HUES6 (cell line): ENCODE measurements at regions not wholly inside any gene's neighbourhood (a gene's known extent, or its start where the extent isn't known, plus 50 kb on each side); places are given as distances from the start of the nearest gene placed in this dataset.
"Not testable (repeated sequence)": the region's sequence is repeated elsewhere in the genome, so short reads cannot be mapped to it uniquely, and the experiment has no call there.

ENCODE experiments used
- H3K27ac ChIP-seq: 2 replicates; pipeline ENCODE4 v1.7.0; 2013; ENCODE audit warnings: low read depth, mild to moderate bottlenecking, low read length, inconsistent platforms
- H3K27me3 ChIP-seq: 2 replicates; pipeline ENCODE4 v1.6.1; 2013; ENCODE audit warnings: low read length; ENCODE audit not compliant: control insufficient read depth, insufficient read depth
- H3K36me3 ChIP-seq: 2 replicates; pipeline ENCODE4 v1.6.1; 2013; ENCODE audit warnings: low read length; ENCODE audit not compliant: control insufficient read depth, insufficient read depth
- H3K4me1 ChIP-seq: 2 replicates; pipeline ENCODE4 v1.6.1; 2013; ENCODE audit warnings: low read length; ENCODE audit not compliant: control insufficient read depth, insufficient read depth
- H3K4me3 ChIP-seq: 2 replicates; pipeline ENCODE4 v1.5.1; 2013; ENCODE audit warnings: low read depth, low read length
- H3K9ac ChIP-seq: one replicate; pipeline ENCODE4 v1.6.1; 2013; ENCODE audit warnings: mild to moderate bottlenecking, low read length
- H3K9me3 ChIP-seq: 2 replicates; pipeline ENCODE4 v1.6.1; 2013; ENCODE audit warnings: low read depth, low read length; ENCODE audit not compliant: control insufficient read depth, insufficient read depth

- Histone ChIP-seq H3K27ac (no peak overlapping the region), H3K36me3 (no peaks in the 10 kb centered on the region), H3K4me3 (no peak overlapping the region), H3K4me1 (no peaks in the 10 kb centered on the region), H3K9me3 (peaks cover 6% of the 10 kb centered on the region; the same call in 1 of the 2 replicates), H3K9ac (no peak overlapping the region), H3K27me3 (no peaks in the 10 kb centered on the region)
Measured at GRCh38 chr7:68218461-68218860, 1221.8 kb downstream of the TYW1 start.

DNA sequence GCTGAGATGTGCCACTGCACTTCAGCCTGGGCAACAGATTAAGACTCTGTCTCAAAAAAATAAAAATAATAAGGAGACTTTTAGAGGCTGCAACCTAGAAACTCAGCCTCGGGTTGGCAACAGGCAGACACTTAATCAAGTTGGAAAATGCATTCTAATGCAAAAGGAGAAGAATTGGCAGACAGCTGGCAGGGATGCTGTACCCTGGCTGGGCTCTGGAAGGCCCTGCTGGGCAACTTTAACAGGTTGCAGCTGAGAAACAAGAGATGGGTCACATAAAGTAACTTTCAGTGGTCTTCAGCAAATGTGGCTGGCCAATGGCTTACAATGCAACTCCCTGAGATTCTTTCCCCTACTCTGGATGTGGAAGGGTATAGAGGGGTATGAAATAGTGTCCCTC, 1225.7 kb downstream of the TYW1 start:
- Histone ChIP-seq H3K9me3 (peaks cover 3% of the 10 kb centered on the region; the same call in 1 of the 2 replicates), H3K36me3 (no peaks in the 10 kb centered on the region), H3K9ac (no peak overlapping the region), H3K27ac (no peak overlapping the region), H3K27me3 (no peaks in the 10 kb centered on the region), H3K4me3 (no peak overlapping the region), H3K4me1 (no peaks in the 10 kb centered on the region)

GRCh38 chr7:68224041-68224741, 1227.6 kb downstream of the TYW1 start:
- H3K9ac ChIP-seq = no peak overlapping the region
- no peak overlapping the region for H3K27ac ChIP-seq
- H3K9me3 ChIP-seq = no peaks in the 10 kb centered on the region; the same call in 1 of the 2 replicates
- no peaks in the 10 kb centered on the region for H3K4me1 ChIP-seq
- no peaks in the 10 kb centered on the region for H3K36me3 ChIP-seq
- no peak overlapping the region for H3K4me3 ChIP-seq
- H3K27me3 ChIP-seq = no peaks in the 10 kb centered on the region

DNA sequence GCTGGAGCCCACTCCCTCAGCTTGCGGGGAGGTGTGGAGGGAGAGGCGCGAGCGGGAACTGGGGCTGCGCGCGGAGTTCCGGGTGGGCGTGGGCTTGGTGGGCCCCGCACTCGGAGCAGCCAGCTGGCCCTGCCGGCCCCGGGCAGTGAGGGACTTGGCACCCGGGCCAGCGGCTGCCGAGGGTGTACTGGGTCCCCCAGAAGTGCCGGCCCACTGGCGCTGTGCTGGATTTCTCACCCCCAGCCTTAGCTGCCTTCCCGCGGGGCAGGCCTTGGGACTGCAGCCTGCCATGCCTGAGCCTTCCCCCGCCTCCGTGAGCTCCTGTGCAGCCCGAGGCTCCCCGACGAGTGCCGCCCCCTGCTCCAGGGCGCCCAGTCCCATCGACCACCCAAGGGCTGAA, 1234.4 kb downstream of the TYW1 start:
- H3K4me3 ChIP-seq, H3K36me3 ChIP-seq, H3K27ac ChIP-seq: not testable (repeated sequence)

DNA sequence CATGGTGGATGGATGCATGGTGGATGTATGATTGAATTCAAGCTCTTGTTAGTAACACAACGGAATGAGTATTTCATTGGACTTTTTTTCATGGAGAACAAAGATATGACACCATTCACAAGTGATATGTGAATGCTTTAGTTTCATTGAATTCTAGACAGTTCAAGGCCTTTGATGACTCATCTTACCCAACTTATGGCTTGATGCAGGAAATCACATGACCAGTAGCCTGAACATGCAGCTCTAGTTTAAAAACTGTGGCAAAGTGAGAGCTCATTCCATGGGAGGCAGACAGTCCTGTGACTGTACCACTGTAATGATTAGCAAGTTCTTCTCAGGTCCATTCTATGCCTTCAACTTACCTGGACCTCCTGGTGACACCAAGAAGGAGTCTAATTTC, 1239.3 kb downstream of the TYW1 start:
- H3K4me1 ChIP-seq = peaks cover 4% of the 10 kb centered on the region; the same call in 1 of the 2 replicates
- H3K9ac ChIP-seq = no peak overlapping the region
- no peaks in the 10 kb centered on the region for H3K27me3 ChIP-seq
- no peak overlapping the region for H3K27ac ChIP-seq
- no peak overlapping the region for H3K4me3 ChIP-seq
- H3K36me3 ChIP-seq = no peaks in the 10 kb centered on the region
- H3K9me3 ChIP-seq = peaks cover 20% of the 10 kb centered on the region

More for the DNA sequence above, 1234.4 kb downstream of the TYW1 start:
- not testable (repeated sequence) for H3K9ac ChIP-seq, H3K4me1 ChIP-seq, H3K27me3 ChIP-seq, H3K9me3 ChIP-seq

DNA sequence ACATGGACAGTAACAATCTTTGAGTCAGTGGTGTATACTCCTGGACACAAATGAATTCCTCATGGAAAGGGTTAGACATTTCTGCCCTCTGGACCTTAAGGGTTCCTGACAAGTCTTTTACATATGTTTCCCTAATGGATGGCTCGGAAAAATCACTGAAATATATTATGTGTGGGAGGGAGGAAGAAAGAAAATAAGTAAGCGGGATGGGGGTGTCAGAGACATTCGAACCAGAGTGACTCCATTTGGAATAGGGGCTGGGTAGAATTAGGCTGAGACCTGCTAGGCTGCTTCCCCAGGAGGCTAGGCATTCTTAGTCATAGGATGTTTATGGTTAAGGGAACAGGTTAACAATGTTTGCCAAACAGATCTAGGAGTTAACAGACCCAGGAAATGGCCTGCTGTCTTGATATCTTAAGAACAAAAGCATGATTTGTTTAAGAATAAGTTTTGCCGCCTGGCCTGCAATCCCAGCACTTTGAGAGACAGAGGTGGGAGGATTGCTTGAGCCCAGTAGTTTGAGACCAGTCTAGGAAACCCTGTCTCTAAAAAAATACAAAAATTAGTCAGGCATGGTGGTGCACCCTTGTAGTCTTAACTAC, 1241.7 kb downstream of the TYW1 start:
- H3K9ac ChIP-seq = no peak overlapping the region
- no peaks in the 10 kb centered on the region for H3K36me3 ChIP-seq
- peaks cover 4% of the 10 kb centered on the region; the same call in 1 of the 2 replicates for H3K4me1 ChIP-seq
- no peaks in the 10 kb centered on the region for H3K27me3 ChIP-seq
- H3K9me3 ChIP-seq = peaks cover 31% of the 10 kb centered on the region
- H3K27ac ChIP-seq = peak overlapping the region; percentile 44; the same call in 1 of the 2 replicates
- no peak overlapping the region for H3K4me3 ChIP-seq

GRCh38 chr7:68243128-68243527, 1246.5 kb downstream of the TYW1 start:
- Histone ChIP-seq H3K27ac (no peak overlapping the region), H3K9ac (no peak overlapping the region), H3K36me3 (no peaks in the 10 kb centered on the region), H3K4me1 (peaks cover 22% of the 10 kb centered on the region), H3K4me3 (no peak overlapping the region), H3K27me3 (no peaks in the 10 kb centered on the region), H3K9me3 (peaks cover 26% of the 10 kb centered on the region)

DNA sequence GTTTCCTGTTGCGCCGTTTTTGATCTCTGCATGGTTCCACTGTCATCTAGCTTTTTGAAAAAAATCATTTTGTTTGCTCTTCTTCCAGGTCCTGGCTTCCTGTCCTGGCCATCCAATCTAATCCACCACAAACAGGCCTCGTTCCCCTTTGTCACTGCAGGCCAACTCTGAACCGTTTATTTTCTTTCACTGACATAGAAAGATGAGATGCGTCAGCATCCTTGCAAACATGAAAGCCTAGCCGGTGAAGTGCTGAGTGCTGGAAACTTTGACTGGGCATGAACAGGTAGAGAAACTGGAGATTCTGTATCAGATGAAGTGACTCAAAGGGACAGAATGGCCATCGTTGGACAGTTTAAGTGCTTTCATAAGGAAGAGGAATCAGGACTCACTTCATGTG, 1247.8 kb downstream of the TYW1 start:
- H3K4me1 ChIP-seq = peaks cover 21% of the 10 kb centered on the region
- no peak overlapping the region for H3K9ac ChIP-seq
- H3K36me3 ChIP-seq = no peaks in the 10 kb centered on the region
- H3K27ac ChIP-seq = no peak overlapping the region
- H3K4me3 ChIP-seq = no peak overlapping the region
- no peaks in the 10 kb centered on the region for H3K27me3 ChIP-seq
- H3K9me3 ChIP-seq = peaks cover 35% of the 10 kb centered on the region

GRCh38 chr7:68245688-68246087, 1249.1 kb downstream of the TYW1 start:
- Histone ChIP-seq H3K4me3 (no peak overlapping the region), H3K27me3 (no peaks in the 10 kb centered on the region), H3K4me1 (peaks cover 21% of the 10 kb centered on the region), H3K27ac (peak overlapping the region; percentile 79), H3K36me3 (no peaks in the 10 kb centered on the region), H3K9ac (peak overlapping the region; percentile 78), H3K9me3 (peaks cover 33% of the 10 kb centered on the region)

GRCh38 chr7:68246189-68246633, 1249.6 kb downstream of the TYW1 start:
- Histone ChIP-seq H3K36me3 (no peaks in the 10 kb centered on the region), H3K4me3 (no peak overlapping the region; the same call in 1 of the 2 replicates), H3K9me3 (peaks cover 28% of the 10 kb centered on the region), H3K4me1 (peaks cover 21% of the 10 kb centered on the region), H3K27me3 (no peaks in the 10 kb centered on the region), H3K27ac (peak overlapping the region; percentile 79), H3K9ac (peak overlapping the region; percentile 78)

- Histone ChIP-seq H3K4me1 (peaks cover 21% of the 10 kb centered on the region), H3K27ac (peak overlapping the region; percentile 54; the same call in 1 of the 2 replicates), H3K36me3 (no peaks in the 10 kb centered on the region), H3K9me3 (peaks cover 29% of the 10 kb centered on the region), H3K4me3 (no peak overlapping the region), H3K9ac (peak overlapping the region; percentile 78), H3K27me3 (no peaks in the 10 kb centered on the region)
Measured at GRCh38 chr7:68247126-68247525, 1250.5 kb downstream of the TYW1 start.
